ENCODE measurements at regions not wholly inside any gene's neighbourhood (a gene's known extent, or its start where the extent isn't known, plus 50 kb on each side); places are given as distances from the start of the nearest gene placed in this dataset.

- in situ Hi-C loops (cut with HindIII; ENCODE audit: low sequenced_read_pairs): no loop called here
- no peak overlapping the region for H3K4me3 ChIP-seq (ENCODE audit: low read depth, low read length)
- no peak for TF ChIP-seq CTCF (IDR thresholded peaks at IDR 0.05; ENCODE audit: low read depth, low read length)
- DNase-seq (ENCODE audit: low read depth, low spot score): peak; percentile 3
Observed at GRCh38 chr14:62604524-62604923, 440.7 kb downstream of the KCNH5 start.

GRCh38 chr14:62614122-62614521, 431.1 kb downstream of the KCNH5 start:
- no peak for DNase-seq (ENCODE audit: low read depth, low spot score)
- in situ Hi-C loops (cut with HindIII; ENCODE audit: low sequenced_read_pairs): no loop called here
- TF ChIP-seq CTCF (IDR thresholded peaks at IDR 0.05; ENCODE audit: low read depth, low read length): no peak

GRCh38 chr14:62616668-62617067, 428.6 kb downstream of the KCNH5 start:
- no peak overlapping the region for H3K4me3 ChIP-seq (ENCODE audit: low read depth, low read length)
- in situ Hi-C loops (cut with HindIII; ENCODE audit: low sequenced_read_pairs): no loop called here
- TF ChIP-seq CTCF (IDR thresholded peaks at IDR 0.05; ENCODE audit: low read depth, low read length): no peak
- no peak for DNase-seq (ENCODE audit: low read depth, low spot score)

More at GRCh38 chr14:62614122-62614521, 431.1 kb downstream of the KCNH5 start:
- no peak overlapping the region for H3K4me3 ChIP-seq (ENCODE audit: low read depth, low read length)

GRCh38 chr14:62626416-62626815, 418.8 kb downstream of the KCNH5 start:
- H3K4me3 ChIP-seq (ENCODE audit: low read depth, low read length): no peak overlapping the region
- no peak for TF ChIP-seq CTCF (IDR thresholded peaks at IDR 0.05; ENCODE audit: low read depth, low read length)
- in situ Hi-C loops (cut with HindIII; ENCODE audit: low sequenced_read_pairs): no loop called here
- no peak for DNase-seq (ENCODE audit: low read depth, low spot score)

- no peak for DNase-seq (ENCODE audit: low read depth, low spot score)
- no peak for TF ChIP-seq CTCF (IDR thresholded peaks at IDR 0.05; ENCODE audit: low read depth, low read length)
- in situ Hi-C loops (cut with HindIII; ENCODE audit: low sequenced_read_pairs): no loop called here
- no peak overlapping the region for H3K4me3 ChIP-seq (ENCODE audit: low read depth, low read length)
Observed at GRCh38 chr14:62629176-62629725, 416.0 kb downstream of the KCNH5 start.

GRCh38 chr14:62631176-62631575, 414.1 kb downstream of the KCNH5 start:
- H3K4me3 ChIP-seq (ENCODE audit: low read depth, low read length): no peak overlapping the region
- in situ Hi-C loops (cut with HindIII; ENCODE audit: low sequenced_read_pairs): no loop called here
- DNase-seq (ENCODE audit: low read depth, low spot score): no peak
- no peak for TF ChIP-seq CTCF (IDR thresholded peaks at IDR 0.05; ENCODE audit: low read depth, low read length)

GRCh38 chr14:62632771-62633170, 412.5 kb downstream of the KCNH5 start:
- no peak for TF ChIP-seq CTCF (IDR thresholded peaks at IDR 0.05; ENCODE audit: low read depth, low read length)
- in situ Hi-C loops (cut with HindIII; ENCODE audit: low sequenced_read_pairs): no loop called here
- DNase-seq (ENCODE audit: low read depth, low spot score): no peak
- H3K4me3 ChIP-seq (ENCODE audit: low read depth, low read length): no peak overlapping the region
